ENCODE measurements at regions not wholly inside any gene's neighbourhood (a gene's known extent, or its start where the extent isn't known, plus 50 kb on each side); places are given as distances from the start of the nearest gene placed in this dataset.

- no TSS peak for BruUV-seq (replicated peaks)
- DNase-seq (ENCODE audit: low read depth, low spot score), result no peak
These were observed 111.1 kb upstream of the TLL1 start for GRCh38 chr4:165761963-165762362.

GRCh38 chr4:165763640-165764039 lies 109.4 kb upstream of the TLL1 start:
- TF ChIP-seq CTCF (IDR thresholded peaks at IDR 0.05), result no peak
- TF ChIP-seq REST (IDR thresholded peaks at IDR 0.05; ENCODE audit: insufficient read depth in 1 of 2, low read depth in 2 of 2, low read length in 1 of 2), result no peak
- no peak for TF ChIP-seq TCF7L2 (IDR thresholded peaks at IDR 0.05; ENCODE audit: low read depth, low read length)
- TF ChIP-seq SIN3A (IDR thresholded peaks at IDR 0.05; ENCODE audit: borderline replicate concordance, insufficient read depth, low read depth, low read length), result no peak
- no peak for TF ChIP-seq POLR2AphosphoS5 (IDR thresholded peaks at IDR 0.05; ENCODE audit: low read depth, low read length)
- no peaks in the 10 kb centered on the region for H3K9me3 ChIP-seq (ENCODE audit: control insufficient read depth, insufficient read depth, low read depth, low read length)
- H3K36me3 ChIP-seq (ENCODE audit: control insufficient read depth, insufficient read depth, low read length), result no peaks in the 10 kb centered on the region
- in situ Hi-C loops (cut with HindIII; ENCODE audit: low pct_unique_long_range_greater_than_20kb, low sequenced_read_pairs), result no loop called here
- ChIA-PET CTCF (no interaction called here), POLR2A (no interaction called here)
- ATAC-seq (no peak), DNase-seq (ENCODE audit: low read depth, low spot score) (no peak)
- no peak overlapping the region for H3K27ac ChIP-seq (ENCODE audit: low read length)
- H3K27me3 ChIP-seq (ENCODE audit: control insufficient read depth, insufficient read depth, low read length), result no peaks in the 10 kb centered on the region
- no peaks in the 10 kb centered on the region for H3K4me1 ChIP-seq (ENCODE audit: control insufficient read depth, insufficient read depth, low read length)
- intact Hi-C loops (cut with micrococcal nuclease; ENCODE audit: unreplicated experiment), result no loop called here
- no peak overlapping the region for H3K4me3 ChIP-seq (ENCODE audit: low read depth in 2 of 2, low read length in 2 of 2)
- no TSS peak for BruUV-seq (replicated peaks)

More at GRCh38 chr4:165761963-165762362, 111.1 kb upstream of the TLL1 start:
- Histone ChIP-seq H3K27ac (ENCODE audit: low read length) (no peak overlapping the region), H3K9me3 (ENCODE audit: control insufficient read depth, insufficient read depth, low read depth, low read length) (no peaks in the 10 kb centered on the region), H3K36me3 (ENCODE audit: control insufficient read depth, insufficient read depth, low read length) (no peaks in the 10 kb centered on the region), H3K4me1 (ENCODE audit: control insufficient read depth, insufficient read depth, low read length) (no peaks in the 10 kb centered on the region), H3K4me3 (ENCODE audit: low read depth in 2 of 2, low read length in 2 of 2) (no peak overlapping the region), H3K27me3 (ENCODE audit: control insufficient read depth, insufficient read depth, low read length) (no peaks in the 10 kb centered on the region)
- no peak for ATAC-seq
- intact Hi-C loops (cut with micrococcal nuclease; ENCODE audit: unreplicated experiment) (no loop called here), in situ Hi-C loops (cut with HindIII; ENCODE audit: low pct_unique_long_range_greater_than_20kb, low sequenced_read_pairs) (no loop called here)
- no peak for TF ChIP-seq TCF7L2 (IDR thresholded peaks at IDR 0.05; ENCODE audit: low read depth, low read length)
- TF ChIP-seq POLR2AphosphoS5 (IDR thresholded peaks at IDR 0.05; ENCODE audit: low read depth, low read length), result no peak
- CTCF ChIA-PET, result no interaction called here
- POLR2A ChIA-PET, result no interaction called here

- POLR2A ChIA-PET, result no interaction called here
- intact Hi-C loops (cut with micrococcal nuclease; ENCODE audit: unreplicated experiment) (no loop called here), in situ Hi-C loops (cut with HindIII; ENCODE audit: low pct_unique_long_range_greater_than_20kb, low sequenced_read_pairs) (no loop called here)
- TF ChIP-seq TCF7L2 (IDR thresholded peaks at IDR 0.05; ENCODE audit: low read depth, low read length), result no peak
- TF ChIP-seq SIN3A (IDR thresholded peaks at IDR 0.05; ENCODE audit: borderline replicate concordance, insufficient read depth, low read depth, low read length), result no peak
- TF ChIP-seq CTCF (IDR thresholded peaks at IDR 0.05), result no peak
- no peak for TF ChIP-seq POLR2AphosphoS5 (IDR thresholded peaks at IDR 0.05; ENCODE audit: low read depth, low read length)
- TF ChIP-seq REST (IDR thresholded peaks at IDR 0.05; ENCODE audit: insufficient read depth in 1 of 2, low read depth in 2 of 2, low read length in 1 of 2), result no peak
- no peak overlapping the region for H3K27ac ChIP-seq (ENCODE audit: low read length)
- no peaks in the 10 kb centered on the region for H3K27me3 ChIP-seq (ENCODE audit: control insufficient read depth, insufficient read depth, low read length)
- ATAC-seq (no peak), DNase-seq (ENCODE audit: low read depth, low spot score) (no peak)
- CTCF ChIA-PET, result no interaction called here
- no peak overlapping the region for H3K4me3 ChIP-seq (ENCODE audit: low read depth in 2 of 2, low read length in 2 of 2)
- no peaks in the 10 kb centered on the region for H3K4me1 ChIP-seq (ENCODE audit: control insufficient read depth, insufficient read depth, low read length)
- no peaks in the 10 kb centered on the region for H3K36me3 ChIP-seq (ENCODE audit: control insufficient read depth, insufficient read depth, low read length)
- no peaks in the 10 kb centered on the region for H3K9me3 ChIP-seq (ENCODE audit: control insufficient read depth, insufficient read depth, low read depth, low read length)
- BruUV-seq (replicated peaks), result no TSS peak
These were observed 108.0 kb upstream of the TLL1 start for GRCh38 chr4:165765053-165765452.
